HG03280 (cell line): ENCODE measurements at regions not wholly inside any gene's neighbourhood (a gene's known extent, or its start where the extent isn't known, plus 50 kb on each side); places are given as distances from the start of the nearest gene placed in this dataset.
"Not testable (repeated sequence)": the region's sequence is repeated elsewhere in the genome, so short reads cannot be mapped to it uniquely, and the experiment has no call there.

Source experiments
- ATAC-seq: cut with Tn5 transposase; IDR thresholded peaks from one replicate; pipeline ENCODE4 v1.9.1; 2021; ENCODE audit warnings: mild to moderate bottlenecking, moderate library complexity; ENCODE audit not compliant: unreplicated experiment

DNA sequence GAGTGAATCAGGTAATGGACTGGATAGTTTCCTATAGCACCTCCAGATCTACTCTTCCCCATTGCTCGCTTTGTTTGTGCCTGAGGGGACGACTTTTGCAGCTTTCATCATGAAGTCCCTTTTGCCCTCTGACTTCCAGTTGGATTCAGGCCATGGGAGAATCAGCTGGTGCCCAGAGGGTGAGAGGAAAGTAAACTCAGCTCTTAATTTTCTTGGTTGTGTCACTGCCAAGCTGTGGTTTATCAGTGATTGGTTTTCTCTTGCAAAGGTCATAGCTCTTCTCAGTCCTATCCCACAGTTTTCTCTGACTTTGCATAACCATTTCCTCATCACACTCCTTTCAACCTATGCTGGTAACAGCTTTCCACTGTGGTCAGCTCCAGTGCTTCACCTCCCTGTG lies 200.1 kb downstream of the KCNJ2 start:
- no peak for ATAC-seq

DNA sequence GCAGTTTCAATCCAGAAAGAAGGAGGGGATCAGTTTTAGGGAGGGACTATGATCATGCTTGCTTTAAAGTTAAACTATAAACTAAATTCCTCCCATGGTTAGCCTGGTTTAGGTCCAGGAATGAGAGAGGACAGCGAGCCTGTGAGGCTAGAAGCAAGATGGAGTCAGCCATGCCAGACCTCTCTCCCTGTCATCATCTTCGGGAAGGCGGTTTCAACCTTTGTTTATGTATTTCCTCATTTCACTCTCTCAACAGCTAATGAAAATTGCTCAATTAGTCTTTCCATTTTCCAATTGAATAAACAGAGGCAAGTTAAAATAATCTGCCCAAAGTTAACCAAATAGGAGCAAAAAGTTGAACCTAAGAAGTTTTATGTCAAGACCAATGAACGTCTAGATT lies 201.5 kb downstream of the KCNJ2 start:
- ATAC-seq = no peak

DNA sequence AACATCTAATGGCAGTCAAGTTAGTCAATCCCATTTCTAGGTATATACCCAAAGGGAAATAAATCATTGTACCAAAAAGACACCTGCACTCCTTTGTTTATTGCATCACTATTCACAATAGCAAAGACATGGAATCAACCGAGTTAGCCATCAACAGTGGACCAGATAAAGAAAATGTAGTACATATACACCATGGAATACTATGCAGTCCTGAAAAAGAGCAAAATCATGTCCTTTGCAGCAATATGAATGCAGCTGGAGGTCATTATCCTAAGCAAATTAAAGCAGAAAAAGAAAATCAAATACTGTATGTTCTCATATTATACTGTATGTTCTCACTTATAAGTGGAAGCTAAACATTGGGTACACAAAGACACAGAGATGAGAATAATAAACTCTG lies 204.0 kb downstream of the KCNJ2 start:
- ATAC-seq = no peak

DNA sequence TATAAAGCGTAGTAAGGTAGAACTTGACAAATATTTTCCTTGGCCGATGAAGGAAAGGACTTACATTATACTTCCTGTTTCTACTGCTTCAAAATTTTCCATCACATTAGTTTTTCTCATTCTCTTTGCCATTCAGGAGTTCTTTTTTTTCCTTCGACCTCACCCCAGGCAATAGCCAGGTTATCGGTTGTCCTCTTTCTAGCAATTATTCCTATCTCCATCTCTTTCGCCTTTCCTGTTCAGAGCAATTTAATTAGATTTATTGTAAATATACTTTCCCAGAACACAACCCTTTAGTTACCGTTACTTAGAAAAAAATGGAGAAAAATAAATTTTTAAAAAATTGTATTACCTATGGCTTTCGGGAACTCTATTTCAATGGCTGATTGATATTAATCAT lies 205.2 kb downstream of the KCNJ2 start:
- no peak for ATAC-seq

DNA sequence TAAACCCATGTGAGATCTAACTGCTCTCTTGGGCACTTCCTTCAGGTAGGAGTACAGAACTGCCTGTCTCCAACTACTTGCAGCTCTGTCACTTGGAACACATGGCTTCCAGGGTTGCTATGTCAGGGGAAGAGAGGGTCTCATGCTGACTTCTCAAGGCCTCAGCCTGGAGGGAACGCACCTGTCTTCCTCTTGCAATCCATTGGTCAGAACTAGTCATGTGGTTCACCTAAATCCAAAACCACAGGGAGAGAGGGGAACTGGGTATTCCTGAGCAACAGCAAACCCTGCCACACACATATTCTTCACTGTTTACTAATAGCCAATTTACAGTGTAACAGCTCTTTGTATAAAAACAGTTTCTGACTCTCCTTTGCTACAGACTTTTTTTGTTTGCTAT lies 206.1 kb downstream of the KCNJ2 start:
- no peak for ATAC-seq

DNA sequence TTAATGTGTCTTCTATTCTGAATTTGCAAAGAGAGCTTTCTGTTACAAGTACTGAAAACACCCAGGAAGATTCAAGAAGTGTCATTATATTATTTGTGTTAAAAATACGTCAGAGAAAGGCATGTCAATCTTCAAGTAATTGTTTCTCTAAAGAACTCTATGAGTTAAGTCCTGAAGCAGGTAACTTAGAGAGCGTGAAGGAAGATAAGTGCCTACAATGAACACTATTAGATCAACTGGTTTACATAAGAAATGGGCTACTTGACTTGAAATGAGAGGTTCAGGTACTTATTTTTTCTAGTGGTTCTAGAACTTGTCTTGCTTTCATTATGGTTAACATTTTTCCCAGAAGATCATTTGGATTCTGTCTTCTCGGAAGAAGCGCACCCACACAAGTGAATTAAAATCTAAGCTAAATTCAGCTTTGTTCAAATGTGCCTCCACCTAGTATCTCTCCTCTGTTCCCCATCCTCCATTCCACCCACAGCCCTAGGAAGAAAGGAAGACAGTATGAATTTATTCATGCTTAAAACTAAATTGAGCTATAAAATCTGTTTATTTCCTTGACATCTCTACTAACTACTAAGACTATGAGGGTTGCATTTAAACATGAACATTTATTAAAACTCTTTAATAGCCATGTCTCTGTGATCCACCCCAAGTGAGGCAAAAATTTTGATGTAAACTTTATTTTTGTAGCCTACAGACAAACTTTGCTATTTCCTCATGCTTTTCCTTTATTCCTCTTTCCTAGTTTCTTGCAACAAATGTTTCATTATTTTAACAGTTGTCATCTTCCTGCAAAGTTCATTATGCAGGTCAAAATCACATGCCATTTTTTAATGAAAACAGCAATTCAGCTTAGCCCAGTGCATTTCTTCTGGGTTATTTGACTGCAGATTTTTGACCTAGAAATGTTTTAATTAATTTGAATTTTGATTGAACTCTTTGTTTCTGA lies 206.8 kb downstream of the KCNJ2 start:
- no peak for ATAC-seq

DNA sequence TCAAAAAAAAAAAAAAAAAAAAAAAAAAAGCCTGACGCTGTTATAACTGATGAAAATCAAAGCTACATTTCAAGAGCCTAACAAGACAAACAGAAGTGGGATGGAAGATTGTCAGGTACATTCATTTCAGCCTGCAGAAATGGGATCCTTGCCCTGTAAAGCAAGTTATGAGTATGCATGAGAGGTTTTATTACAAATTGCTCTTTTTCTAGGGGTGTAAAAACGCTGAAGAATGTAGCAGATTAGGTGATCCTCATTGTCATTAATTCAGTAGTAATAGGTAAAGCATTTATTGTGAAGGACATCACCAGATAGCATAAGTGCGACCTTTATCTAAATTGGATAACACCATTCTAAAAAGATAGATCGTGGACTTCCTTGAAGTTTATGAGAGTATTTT lies 208.3 kb downstream of the KCNJ2 start:
- ATAC-seq = no peak

DNA sequence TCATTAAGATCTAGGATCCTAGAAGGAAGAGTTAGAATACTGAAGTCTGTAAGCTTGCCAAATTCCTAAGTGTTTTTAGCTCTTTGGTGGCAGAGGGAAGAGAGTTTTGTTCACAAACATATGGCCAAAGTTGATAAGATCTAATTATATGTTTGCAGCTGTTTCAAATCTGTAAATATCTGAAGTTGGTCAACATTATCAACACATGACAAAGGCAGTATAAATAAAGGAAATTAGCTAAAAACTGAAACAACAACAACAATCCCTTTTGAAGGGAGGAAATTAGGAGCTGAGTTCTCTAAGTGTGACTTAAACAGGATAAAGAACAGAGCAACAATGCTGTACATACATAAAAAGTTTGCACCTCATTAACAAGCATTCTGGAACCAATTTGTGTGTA lies 208.7 kb downstream of the KCNJ2 start:
- ATAC-seq = no peak

DNA sequence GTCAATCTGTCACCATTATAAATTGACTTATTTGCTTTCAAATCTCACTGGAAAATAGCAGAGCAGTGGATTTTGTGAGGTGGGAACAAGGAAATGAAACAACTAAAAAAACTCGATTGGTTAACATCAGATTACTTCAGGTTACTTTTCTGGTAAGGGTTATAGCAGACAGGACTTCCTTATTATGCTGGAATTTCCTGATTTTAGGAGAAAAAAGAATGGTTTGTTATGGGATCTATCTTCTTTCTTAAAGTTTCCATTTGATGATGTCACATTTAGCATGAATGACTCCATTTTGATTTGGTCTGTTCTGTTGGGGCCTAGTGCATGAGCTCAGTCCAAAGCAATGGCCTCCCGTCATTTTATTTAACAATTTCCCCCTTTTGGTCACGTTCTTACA lies 210.6 kb downstream of the KCNJ2 start:
- no peak for ATAC-seq

DNA sequence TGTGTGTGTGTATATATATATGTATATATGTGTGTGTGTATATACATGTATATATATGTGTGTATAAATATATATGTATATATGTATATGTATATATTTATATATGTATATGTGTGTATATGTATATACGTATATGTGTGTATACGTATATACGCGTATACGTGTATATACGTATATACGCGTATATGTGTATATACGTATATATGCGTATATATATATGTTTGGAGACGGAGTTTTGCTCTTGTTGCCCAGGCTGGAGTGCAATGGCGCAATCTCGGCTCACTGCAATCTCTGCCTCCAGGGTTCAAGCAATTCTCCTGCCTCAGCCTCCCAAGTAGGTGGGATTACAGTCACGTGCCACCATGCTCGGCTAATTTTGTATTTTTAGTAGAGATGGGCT lies 212.6 kb downstream of the KCNJ2 start:
- not testable (repeated sequence) for ATAC-seq

DNA sequence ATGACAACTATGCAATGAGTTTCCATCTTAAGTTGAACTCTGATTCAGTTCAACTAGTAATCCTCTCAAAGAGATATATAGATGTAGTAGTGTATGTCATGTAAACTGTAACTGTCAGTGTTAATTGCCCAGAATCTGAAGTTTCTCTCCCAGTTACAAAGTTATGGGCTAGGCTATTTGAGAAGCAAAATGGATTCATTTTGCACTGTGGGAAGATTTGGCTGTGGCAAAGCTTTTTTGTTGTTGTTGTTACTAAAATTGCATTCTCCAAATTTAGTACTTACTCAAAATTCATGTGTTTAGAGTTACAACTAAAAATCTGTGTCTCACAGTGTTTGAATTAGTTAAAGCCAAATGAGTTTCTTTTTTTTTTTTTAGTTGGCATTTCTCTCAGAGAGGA lies 219.0 kb downstream of the KCNJ2 start:
- ATAC-seq = no peak

DNA sequence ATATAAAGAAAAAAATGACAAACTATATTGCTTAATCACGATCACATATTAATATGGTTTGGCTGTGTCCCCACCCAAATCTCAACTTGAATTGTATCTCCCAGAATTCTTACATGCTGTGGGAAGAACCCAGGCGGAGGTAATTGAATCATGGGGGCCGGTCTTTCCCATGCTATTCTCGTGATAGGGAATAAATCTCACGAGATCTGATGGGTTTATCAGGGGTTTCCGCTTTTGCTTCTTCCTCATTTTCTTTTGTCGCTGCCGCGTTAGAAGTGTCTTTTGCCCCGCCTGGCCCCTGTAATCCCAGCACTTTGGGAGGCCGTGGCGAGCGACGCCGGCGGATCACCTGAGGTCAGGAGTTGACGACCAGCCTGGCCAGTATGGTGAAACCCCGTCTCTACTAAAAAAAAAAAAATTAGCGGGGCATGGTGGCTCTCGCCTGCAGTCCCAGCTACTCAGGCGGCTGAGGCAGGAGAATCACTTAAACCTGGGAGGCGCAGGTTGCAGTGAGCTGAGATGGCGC lies 220.0 kb downstream of the KCNJ2 start:
- not testable (repeated sequence) for ATAC-seq

DNA sequence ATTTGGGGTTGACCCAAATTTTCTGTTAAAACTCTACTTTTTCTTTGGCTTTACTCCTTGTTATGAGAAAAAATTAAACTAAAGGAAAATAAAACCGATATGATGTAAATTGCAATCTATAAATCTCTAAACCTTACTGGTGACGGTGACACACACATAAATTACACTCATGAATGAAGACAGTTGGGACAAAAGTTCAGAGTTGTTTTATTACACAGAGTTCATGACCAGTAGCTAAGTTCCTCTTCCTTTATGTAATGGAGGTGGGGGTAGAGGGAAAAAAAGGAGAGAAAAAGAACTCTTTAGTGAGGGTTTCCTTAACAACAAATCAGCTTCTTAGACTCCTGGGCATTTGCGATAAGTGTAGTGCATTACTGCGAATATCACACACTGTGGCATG lies 220.7 kb downstream of the KCNJ2 start:
- no peak for ATAC-seq

DNA sequence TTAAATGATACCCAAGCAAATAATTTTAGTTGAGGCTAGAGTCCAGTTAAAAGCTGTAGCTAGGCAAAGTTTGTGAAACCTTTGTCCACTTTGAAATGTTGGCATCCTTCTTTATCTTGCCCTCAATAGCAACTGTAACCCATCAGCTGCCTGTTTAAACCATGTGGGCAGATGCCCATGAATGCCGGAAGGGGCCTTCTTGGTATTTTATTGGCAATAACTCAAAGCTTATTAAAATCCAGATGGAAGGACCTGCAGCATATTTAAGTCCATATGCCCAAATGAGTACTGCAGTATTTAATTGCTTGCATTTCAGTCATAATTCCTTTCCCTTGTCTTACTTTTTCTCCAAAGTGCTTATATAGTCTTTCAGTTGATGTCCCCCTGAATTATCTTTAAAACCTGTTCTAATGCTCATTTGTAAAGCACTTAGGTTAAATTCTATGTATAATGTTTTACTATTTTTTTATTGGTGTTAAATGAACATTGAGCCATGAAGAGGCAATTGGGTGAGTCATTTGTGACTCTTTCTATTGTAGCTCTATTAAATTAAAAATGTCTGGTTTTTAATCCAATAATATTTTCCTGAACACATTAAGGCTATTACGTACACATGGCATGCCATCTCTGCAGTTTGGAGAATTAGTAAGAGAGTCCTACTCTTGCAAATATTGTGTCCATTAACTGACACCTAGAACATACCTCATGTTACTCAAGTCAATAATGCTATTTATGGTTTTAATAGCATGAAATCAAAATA lies 225.3 kb downstream of the KCNJ2 start:
- no peak for ATAC-seq

DNA sequence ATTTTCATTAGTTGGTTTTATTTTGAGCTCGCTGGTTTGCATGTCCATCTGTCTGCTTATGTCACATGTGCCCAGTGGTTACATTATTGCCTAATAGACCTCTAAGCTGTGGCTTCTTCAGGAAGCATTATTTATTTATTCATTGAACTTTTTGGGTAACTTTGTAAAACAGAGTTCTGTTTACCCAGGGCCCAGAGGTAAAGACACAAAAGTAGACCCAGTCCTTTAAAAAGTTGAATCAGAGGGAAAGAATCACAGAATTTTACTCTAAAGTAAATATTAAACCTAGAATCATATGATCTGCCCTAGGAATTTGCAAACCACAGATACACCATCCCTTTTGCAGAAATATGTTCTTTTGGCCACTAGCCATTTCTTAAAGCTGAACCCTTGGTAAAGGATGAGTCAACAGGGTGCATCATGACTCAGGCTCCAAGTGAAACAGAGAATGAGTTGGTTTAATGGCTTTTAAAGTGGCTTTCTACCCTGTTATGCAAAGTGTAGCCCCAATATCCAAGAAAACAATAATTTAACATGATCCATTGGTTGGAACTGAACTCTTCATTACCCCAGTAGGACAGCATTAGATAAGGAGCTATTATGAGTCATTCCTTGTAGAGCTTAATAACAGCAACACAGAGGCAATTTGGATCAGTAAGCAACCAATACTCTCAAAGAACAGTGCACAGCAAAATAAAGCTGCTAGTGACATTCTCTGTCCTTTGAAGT lies 236.3 kb downstream of the KCNJ2 start:
- peak; percentile 59 for ATAC-seq

DNA sequence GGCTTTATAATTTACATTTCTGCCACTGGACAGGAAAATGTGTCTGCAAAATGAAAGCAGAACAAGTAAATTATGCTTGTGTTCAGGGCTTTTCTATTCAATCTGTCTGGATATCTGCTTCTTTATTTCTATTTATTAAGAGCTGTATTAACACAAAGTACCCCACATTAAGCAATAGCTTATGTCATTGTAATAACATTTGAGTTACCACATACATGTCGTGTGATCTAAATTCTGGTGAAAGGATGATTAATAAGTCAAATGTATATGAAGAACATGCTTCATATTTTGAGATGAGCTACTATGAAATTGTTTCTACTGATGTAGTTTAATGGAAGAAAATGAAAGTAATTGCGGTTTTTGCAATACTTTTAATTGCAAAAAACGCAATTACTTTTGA lies 238.2 kb downstream of the KCNJ2 start:
- no peak for ATAC-seq

DNA sequence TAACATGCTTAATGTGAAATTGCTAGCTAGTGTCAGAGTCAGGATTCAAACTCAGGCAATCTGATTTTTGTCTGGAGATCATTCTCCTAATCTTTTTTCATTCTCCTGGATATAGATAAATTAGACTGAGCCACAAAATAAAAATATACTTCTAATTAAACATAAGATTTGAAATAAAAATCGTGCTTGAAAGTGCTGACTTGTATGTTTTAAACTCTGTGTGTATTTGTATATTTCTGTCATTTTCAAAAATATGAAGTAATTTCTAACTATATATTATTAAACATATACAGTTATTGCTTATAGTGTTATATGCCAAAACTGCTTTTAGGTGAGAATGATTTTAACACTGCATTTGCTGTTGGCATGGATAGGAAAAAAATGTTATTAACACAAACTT lies 239.4 kb downstream of the KCNJ2 start:
- no peak for ATAC-seq

DNA sequence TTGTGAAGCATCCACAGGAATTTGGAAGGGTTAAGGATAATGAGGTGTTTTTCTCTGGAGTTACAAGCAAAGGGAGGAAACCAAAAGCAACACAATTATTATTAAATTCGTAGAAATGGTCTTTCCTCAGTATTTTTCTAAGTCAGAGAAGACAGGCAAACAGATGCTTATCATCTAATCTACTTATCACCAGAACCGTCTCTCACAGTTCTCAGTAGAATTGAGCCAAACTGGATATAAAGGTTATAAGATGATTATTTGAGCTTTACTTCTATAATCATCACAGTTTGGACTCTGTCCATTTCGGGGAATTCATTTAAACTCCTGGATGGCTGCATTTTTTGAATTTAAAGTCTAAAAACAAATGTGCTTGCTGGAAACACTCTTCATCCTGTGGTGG lies 245.0 kb downstream of the KCNJ2 start:
- no peak for ATAC-seq

DNA sequence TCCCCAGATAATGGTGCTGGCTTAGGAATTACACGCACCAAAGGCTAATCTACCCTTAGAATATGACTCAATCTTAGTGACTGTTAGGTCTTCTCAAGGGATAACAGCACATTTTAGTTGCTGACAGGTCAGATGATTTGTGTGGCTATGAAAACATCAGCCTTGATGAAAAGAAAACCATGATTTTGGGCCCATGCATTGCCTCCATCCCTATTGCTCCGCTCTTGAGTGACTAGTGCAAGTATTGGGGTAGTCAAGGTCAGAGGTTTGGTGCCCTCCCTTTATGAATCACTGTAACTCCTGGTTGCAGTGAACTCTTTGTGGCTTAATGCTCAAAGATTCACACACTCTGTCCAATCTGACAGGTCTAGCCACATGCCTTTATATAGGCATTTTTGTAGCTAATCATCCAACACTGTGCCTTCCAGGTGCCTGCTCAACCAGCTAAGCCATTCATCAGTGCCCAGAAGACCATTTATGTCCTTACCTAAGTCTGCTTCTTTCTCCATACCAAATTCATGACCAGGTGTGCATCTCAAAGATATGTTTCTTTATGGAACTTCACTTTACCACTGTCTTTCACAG lies 251.6 kb downstream of the KCNJ2 start:
- ATAC-seq = no peak

DNA sequence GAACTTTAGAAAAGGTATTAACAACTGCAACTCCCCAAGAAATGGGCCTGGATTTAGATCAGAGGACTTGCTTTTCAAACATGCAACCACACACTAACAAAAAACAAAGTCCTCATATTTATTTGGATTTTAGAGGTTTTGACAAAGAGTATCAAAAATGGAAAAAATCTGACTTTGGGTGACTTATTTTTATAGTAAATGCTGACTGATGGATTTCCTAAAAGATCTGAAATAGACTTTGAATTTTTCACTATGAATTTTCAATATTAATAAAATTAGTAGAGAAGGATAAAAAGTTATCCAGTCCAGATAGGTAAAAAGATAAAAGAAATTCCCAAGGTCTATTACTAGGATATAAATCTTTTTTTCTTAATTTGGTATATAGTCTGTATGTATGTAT lies 253.5 kb downstream of the KCNJ2 start:
- ATAC-seq = no peak

DNA sequence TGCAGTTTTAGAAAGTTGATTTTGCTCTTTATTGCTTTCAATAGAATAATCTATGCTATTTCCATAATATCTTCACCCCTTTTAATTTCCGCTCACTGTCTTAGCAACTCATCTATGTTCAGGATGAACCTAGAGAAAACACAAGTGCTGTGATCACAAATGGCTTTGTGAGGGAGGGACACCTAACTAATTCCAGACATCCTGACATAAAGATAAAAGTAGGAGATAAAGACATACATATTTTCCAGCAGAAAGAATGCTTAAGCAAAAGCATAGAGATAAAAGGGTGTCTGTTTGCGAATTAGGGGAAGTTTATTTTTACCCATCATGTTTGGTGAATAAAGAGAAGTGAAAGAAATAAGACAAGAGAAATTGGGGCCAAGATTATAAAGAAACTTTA lies 254.2 kb downstream of the KCNJ2 start:
- ATAC-seq = no peak
